NCI-H1105 treated with DMSO at 0.1 percent for 48 hours (cell line): ENCODE measurements at regions not wholly inside any gene's neighbourhood (a gene's known extent, or its start where the extent isn't known, plus 50 kb on each side); places are given as distances from the start of the nearest gene placed in this dataset.
"Not testable (repeated sequence)": the region's sequence is repeated elsewhere in the genome, so short reads cannot be mapped to it uniquely, and the experiment has no call there.

Experiments used
- DNase-seq: peaks from one replicate; lab custom pipeline; 2025; lab: John Stamatoyannopoulos, UW

GRCh38 chr5:98365126-98365525, 408.3 kb upstream of the RGMB start:
- DNase-seq: peak; percentile 90

- no peak for DNase-seq
Measured at GRCh38 chr5:98368141-98368540, 405.3 kb upstream of the RGMB start.

DNA sequence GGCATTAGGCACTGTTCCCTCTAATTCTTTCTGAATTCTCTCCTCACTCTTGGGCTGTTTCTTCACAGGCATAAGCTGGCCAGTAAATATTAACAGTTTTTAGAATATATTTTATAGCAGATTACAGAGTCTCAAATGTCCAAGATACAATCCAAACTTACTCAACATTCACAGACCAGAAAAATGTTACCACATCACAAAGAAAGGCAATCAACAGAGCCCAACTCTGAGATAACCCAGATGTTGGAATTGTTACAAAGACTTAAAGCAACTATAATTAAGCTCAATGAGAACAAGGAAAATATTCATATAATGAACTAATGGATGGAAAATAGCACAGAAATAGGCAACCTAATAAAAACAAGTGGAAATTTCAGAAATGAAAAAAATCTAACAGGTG, 401.1 kb upstream of the RGMB start:
- DNase-seq: no peak

GRCh38 chr5:98391921-98392625, 381.4 kb upstream of the RGMB start:
- no peak for DNase-seq

DNA sequence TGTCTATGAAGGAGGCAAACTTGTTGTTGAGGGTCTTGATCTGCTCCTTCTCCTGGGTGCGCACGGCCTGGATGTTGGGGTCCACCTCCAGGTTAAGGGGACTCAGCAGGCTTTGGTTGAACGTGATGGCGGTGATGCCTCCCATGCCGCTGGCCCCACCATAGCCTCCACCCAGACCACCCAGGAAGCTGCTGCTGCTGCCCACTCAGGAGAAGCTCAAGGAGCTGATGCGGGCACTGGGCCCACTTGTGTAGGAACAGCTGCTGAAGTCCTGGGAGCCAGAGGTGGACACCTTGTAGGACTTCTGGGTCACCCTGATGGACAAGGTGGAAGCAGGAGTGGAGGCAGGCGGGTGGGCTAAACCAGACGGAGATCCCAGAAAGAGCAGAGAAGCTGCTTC, 380.3 kb upstream of the RGMB start:
- not testable (repeated sequence) for DNase-seq

GRCh38 chr5:98397081-98397480, 376.4 kb upstream of the RGMB start:
- no peak for DNase-seq

DNA sequence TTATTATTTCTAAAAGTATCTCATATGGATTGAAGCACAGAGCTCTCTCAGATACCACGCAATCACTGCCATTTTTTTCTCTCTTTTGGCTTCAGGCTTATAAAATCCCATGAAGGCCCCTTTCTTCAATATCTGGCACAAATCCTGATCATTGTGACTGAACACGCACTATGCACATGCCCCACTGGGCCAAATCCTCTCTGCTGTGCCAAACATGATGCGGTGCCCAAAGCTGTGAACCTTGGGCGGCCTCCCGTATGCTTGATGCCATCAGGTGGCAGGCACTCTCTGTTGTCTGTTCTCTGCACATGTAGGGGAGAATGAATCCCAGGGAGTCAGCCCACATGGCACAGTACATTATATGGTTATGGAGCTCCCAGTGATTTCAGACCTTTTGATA, 375.0 kb upstream of the RGMB start:
- no peak for DNase-seq

DNA sequence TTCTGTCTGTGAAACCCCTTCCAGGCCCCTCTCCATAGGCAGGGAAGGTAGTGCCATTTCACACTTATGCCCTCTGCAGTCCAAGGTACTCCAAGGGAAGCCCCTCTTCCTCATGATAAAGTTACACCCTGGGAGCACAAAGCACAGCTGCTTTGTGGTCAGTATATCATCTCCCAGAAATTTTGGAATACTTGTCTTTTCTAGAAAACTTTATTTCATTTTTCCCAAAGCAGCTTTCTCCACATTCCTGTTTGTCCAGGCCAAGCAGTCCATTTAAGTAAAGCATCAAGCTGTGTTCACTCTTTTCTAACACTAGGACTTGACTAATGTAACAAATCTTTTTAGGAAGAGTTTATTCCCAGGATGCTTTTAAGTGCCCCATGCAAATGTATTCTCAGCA, 371.8 kb upstream of the RGMB start:
- no peak for DNase-seq

GRCh38 chr5:98402130-98402529, 371.3 kb upstream of the RGMB start:
- DNase-seq: no peak

DNA sequence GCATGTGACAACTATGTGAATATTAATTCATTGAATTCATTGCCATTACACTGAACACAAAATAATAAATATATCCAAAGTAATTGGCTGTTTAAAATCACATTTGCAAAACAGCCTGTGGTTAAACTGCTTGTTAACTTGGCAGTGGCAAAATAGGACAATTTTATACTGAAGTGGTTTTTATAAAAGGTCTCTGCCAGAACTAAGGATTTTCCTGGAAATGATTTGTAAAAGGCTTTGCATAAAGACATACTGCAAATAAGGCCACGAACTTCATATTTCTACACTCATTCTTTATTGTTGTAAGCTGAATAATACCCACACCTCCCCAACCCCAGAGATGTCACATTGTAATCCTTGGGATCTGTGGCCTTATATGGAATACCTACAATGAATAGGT, 370.3 kb upstream of the RGMB start:
- DNase-seq: no peak

DNA sequence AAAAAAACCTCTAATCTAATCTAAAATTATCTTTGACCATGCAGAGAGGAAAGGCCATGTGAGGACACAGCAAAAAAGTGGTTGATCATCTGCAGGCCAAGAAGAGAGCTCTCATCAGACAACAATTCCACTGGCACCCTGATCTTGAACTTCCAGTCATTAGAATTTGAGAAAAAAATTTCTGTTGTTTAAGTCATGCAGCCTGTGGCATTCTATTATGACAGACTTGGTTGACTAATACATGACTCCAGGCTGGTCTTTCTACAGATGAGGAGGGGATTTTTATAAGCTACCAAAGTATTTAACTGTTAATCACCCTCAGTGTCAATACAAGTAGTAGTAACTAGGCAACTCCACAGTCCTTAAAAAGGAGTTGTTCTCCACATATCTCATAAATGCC, 358.5 kb upstream of the RGMB start:
- no peak for DNase-seq

GRCh38 chr5:98415663-98416062, 357.8 kb upstream of the RGMB start:
- no peak for DNase-seq

- no peak for DNase-seq
Measured at GRCh38 chr5:98416541-98416940, 356.9 kb upstream of the RGMB start.

GRCh38 chr5:98419825-98420224, 353.6 kb upstream of the RGMB start:
- no peak for DNase-seq

- no peak for DNase-seq
Measured at GRCh38 chr5:98424681-98425450, 348.6 kb upstream of the RGMB start.

DNA sequence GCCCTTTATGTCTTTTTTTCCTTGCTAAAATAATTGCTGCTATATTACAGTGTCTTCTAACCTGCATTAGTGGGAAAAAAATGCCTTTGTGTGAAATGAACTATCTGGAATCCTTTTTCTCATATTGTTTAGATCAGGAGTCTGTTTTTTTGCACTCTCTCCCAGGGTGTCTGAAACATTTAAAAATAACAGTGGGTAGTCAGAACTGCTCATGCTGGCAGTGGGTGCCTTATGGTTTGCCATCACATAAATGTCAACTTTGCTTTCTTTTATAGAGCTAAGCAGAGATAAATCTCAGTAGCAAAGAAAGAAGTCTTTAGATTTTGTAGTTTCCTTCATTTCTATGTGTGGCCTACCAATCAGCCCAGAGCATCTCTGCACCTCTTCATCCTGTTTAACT, 347.8 kb upstream of the RGMB start:
- DNase-seq: no peak

DNA sequence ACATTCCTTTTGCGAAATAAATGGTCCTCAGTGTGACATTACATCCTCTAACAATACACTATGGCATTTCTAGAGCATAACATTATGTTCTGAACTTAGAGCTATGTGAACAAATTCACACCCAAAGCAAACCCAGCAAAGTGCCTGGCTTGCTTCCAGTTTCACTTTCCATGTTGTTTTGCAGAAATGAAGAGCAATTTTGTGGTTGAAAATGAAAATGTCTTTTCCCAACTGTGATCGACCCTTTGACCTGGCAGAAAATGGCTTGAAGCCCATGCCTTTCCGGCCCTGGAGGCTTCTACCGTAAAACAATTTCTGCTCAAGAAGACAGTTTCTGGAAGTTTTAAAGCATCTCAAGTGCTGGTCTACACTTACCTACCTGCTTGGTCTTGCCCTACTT, 344.7 kb upstream of the RGMB start:
- DNase-seq: no peak

DNA sequence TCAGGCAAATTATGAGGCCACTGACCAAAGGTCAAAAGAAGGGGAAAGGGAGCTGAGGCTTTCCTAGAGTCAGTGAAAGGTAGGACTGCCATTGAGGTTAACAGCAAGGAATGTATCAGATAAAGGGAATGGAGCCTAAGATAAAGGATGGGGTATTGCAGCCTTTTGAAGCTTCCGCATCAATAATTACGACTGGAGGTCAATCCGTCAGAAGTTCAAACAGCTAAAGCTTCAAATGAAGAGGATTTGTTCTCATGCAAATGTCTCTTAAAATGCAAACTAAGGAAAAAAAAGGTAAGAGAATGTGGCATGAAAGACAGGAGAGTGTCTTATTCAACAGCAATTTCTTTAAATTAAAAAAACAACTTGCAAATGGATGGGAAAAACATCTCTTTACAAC, 341.1 kb upstream of the RGMB start:
- no peak for DNase-seq

DNA sequence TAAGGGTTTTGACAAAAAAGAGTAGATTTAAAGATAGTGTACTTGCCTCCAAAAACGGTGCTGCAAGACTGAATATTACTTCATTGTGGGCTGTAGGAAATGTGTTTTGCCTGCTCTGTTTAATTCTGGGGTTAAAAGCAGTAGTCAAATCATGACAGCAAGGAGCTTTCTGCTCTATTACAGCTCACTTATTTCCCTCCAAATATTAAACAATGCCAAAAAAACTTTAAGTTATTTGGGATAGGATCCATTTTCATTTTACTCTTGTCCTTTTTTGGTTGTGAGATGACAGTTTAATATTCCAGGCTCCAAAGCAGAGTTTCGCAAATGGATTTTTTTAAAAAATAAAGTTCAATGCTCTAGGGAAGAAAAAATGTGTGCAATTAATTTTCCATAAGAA, 340.4 kb upstream of the RGMB start:
- DNase-seq: no peak

DNA sequence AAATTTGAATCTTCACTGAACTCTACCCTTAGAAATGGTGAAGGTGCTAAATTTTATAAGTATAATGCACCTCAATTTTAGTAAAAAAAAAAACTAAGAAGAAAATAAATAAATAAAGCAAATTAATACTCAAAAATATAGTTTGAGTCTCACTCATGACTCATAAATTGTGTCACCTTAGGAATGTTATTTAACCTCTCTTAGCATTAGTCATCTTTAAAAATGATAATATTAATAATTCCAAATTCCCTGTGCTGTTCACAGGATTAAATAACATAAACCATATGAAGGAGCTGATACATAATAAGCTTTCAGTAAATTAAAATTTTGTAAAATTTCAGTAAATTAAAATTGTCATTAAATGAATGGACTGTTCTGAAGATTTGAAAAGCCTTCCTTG, 339.8 kb upstream of the RGMB start:
- DNase-seq: no peak

- no peak for DNase-seq
Measured at GRCh38 chr5:98436667-98437066, 336.8 kb upstream of the RGMB start.

DNA sequence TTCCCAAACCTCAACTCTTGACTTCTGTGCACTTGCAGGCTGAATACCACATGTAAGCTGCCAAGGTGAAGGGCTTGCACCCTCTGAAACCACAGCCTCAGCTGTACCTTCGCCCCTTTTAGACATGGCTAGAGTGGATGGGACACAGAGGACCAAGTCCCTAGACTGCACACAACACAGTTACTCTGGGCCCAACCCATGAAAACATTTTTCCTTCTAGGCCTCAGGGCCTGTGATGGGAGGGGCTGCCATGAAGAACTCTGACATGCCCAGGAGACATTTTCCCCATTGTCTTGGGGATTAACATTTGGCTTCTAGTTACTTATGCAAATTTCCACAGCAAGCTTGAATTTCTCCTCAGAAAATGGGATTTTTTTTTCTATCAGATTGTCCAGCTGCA, 331.0 kb upstream of the RGMB start:
- DNase-seq: no peak

DNA sequence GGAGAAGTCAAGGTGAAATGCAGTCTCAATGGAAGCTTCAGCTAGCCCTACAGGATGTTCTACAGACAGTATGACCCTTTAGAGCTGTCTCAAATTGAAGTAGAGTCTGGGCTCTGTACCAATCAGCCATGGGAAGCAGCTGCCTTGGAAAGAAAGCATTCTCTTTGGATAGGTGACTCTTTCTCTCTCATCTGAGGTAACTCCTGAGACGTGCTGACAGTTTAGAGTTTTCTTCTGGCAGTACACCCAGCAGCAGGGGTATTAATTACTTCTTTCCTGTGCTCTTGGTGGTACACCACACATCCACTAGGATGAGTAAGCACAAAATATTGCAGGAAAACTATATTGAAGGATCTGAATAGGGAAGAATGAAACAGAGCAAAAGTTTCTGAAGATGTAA, 329.6 kb upstream of the RGMB start:
- DNase-seq: no peak

DNA sequence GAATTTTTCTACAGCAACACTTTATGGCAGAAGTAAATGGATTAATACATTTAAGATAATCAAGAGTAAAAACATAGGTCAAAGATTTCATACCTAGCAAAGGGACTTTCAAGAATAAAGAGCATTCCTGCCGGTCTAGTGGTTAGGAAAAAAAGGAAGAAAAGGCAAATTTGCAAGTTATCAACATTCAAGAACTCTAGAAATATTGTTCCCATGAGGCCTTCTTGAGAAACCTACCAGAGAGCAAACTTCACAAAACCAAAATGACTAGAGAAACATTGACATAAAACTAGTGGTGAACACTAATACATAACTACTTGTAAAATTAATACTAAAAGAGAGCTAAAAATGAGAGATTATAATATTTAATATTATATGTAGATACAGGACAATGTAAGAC, 320.2 kb upstream of the RGMB start:
- no peak for DNase-seq
